ENCODE measurements at regions not wholly inside any gene's neighbourhood (a gene's known extent, or its start where the extent isn't known, plus 50 kb on each side); places are given as distances from the start of the nearest gene placed in this dataset.

GRCh38 chr6:20313960-20314530 is 87.6 kb upstream of the E2F3 start:
- DNase-seq = no peak

- no peak for DNase-seq
These were observed 86.5 kb upstream of the E2F3 start for GRCh38 chr6:20314866-20315845.

- DNase-seq = no peak
These were observed 84.2 kb upstream of the E2F3 start for GRCh38 chr6:20317430-20317829.

- no peak for DNase-seq
These were observed 82.8 kb upstream of the E2F3 start for GRCh38 chr6:20318851-20319387.

GRCh38 chr6:20319520-20320357 is 81.9 kb upstream of the E2F3 start:
- DNase-seq = peak; percentile 90

GRCh38 chr6:20325641-20326421 is 75.8 kb upstream of the E2F3 start:
- no peak for DNase-seq

GRCh38 chr6:20326422-20326728 is 75.3 kb upstream of the E2F3 start:
- DNase-seq = no peak

GRCh38 chr6:20327141-20327540 is 74.5 kb upstream of the E2F3 start:
- DNase-seq = no peak

- no peak for DNase-seq
These were observed 73.3 kb upstream of the E2F3 start for GRCh38 chr6:20328266-20328923.

- no peak for DNase-seq
These were observed 72.8 kb upstream of the E2F3 start for GRCh38 chr6:20328924-20329300.

- DNase-seq = no peak
These were observed 70.6 kb upstream of the E2F3 start for GRCh38 chr6:20331042-20331441.

GRCh38 chr6:20331625-20332024 is 70.1 kb upstream of the E2F3 start:
- no peak for DNase-seq

GRCh38 chr6:20332441-20333006 is 69.2 kb upstream of the E2F3 start:
- DNase-seq = no peak

- DNase-seq = no peak
These were observed 67.9 kb upstream of the E2F3 start for GRCh38 chr6:20333721-20334269.

GRCh38 chr6:20334334-20334733 is 67.3 kb upstream of the E2F3 start:
- no peak for DNase-seq

GRCh38 chr6:20334962-20335361 is 66.7 kb upstream of the E2F3 start:
- no peak for DNase-seq

GRCh38 chr6:20335872-20336271 is 65.8 kb upstream of the E2F3 start:
- DNase-seq = no peak

GRCh38 chr6:20338156-20338555 is 63.5 kb upstream of the E2F3 start:
- no peak for DNase-seq

- DNase-seq = no peak
These were observed 61.4 kb upstream of the E2F3 start for GRCh38 chr6:20340068-20340848.

- DNase-seq = no peak
These were observed 60.6 kb upstream of the E2F3 start for GRCh38 chr6:20341096-20341495.

Measured in CD4-positive, alpha-beta T cell treated with Interleukin-17A for 4 hours (primary cell).